ENCODE measurements at regions not wholly inside any gene's neighbourhood (a gene's known extent, or its start where the extent isn't known, plus 50 kb on each side); places are given as distances from the start of the nearest gene placed in this dataset.

- Histone ChIP-seq H3K9me2 (ENCODE audit: insufficient read depth) (no peaks in the 10 kb centered on the region), H3K4me3 (replicated peaks in 1 of 2; ENCODE audit: low read depth in 1 of 2, low read length in 2 of 2) (no peak overlapping the region), H2AFZ (ENCODE audit: low read depth, low read length, poor library complexity, severe bottlenecking) (no peak overlapping the region), H3K4me1 (ENCODE audit: control insufficient read depth in 1 of 2, insufficient read depth in 2 of 2, low read length in 2 of 2) (no peaks in the 10 kb centered on the region), H3K9ac (ENCODE audit: low read length) (no peak overlapping the region), H3K4me2 (ENCODE audit: low read length) (no peak overlapping the region), H3K27ac (ENCODE audit: low read depth, low read length) (no peak overlapping the region), H3K27me3 (ENCODE audit: insufficient read depth, low read length) (no peaks in the 10 kb centered on the region), H3K36me3 (ENCODE audit: control insufficient read depth in 1 of 2, insufficient read depth in 2 of 2, low read length in 2 of 2) (no peaks in the 10 kb centered on the region), H3K9me3 (ENCODE audit: control insufficient read depth in 1 of 2, insufficient read depth in 1 of 2, low read depth in 1 of 2, low read length in 2 of 2) (no peaks in the 10 kb centered on the region), H3K79me2 (ENCODE audit: insufficient read depth, low read length) (no peaks in the 10 kb centered on the region), H4K20me1 (ENCODE audit: insufficient read depth) (no peaks in the 10 kb centered on the region)
- DNase-seq (ENCODE audit: low read depth, low spot score): no peak
- ATAC-seq: no peak
- ChIA-PET POLR2A (no interaction called here), CTCF (no interaction called here), RAD21 (ENCODE audit: low non-redundant PET in 1 of 2, low total read pairs in 2 of 2, uncharacterized antibody in 2 of 2, unreplicated experiment in 2 of 2) (no interaction called here)
- BruUV-seq (replicated peaks): no TSS peak
- TF ChIP-seq FOSL1 (IDR thresholded peaks at IDR 0.05; ENCODE audit: low read depth) (no peak), SRF (IDR thresholded peaks at IDR 0.05; ENCODE audit: low read depth) (no peak), ZFX (IDR thresholded peaks at IDR 0.05) (no peak)
- intact Hi-C loops (cut with micrococcal nuclease): no loop called here
These were observed 179.2 kb upstream of the FERMT1 start for GRCh38 chr20:6302041-6302440.

- H3K4me2 ChIP-seq (ENCODE audit: low read length): no peak overlapping the region
- no peaks in the 10 kb centered on the region for H3K4me1 ChIP-seq (ENCODE audit: control insufficient read depth in 1 of 2, insufficient read depth in 2 of 2, low read length in 2 of 2)
- no peak overlapping the region for H3K4me3 ChIP-seq (replicated peaks in 1 of 2; ENCODE audit: low read depth in 1 of 2, low read length in 2 of 2)
- H3K27ac ChIP-seq (ENCODE audit: low read depth, low read length): no peak overlapping the region
- POLR2A ChIA-PET: no interaction called here
- H3K79me2 ChIP-seq (ENCODE audit: insufficient read depth, low read length): no peaks in the 10 kb centered on the region
- H3K9me3 ChIP-seq (ENCODE audit: control insufficient read depth in 1 of 2, insufficient read depth in 1 of 2, low read depth in 1 of 2, low read length in 2 of 2): no peaks in the 10 kb centered on the region
- ATAC-seq: no peak
- intact Hi-C loops (cut with micrococcal nuclease): no loop called here
- no peak for DNase-seq (ENCODE audit: low read depth, low spot score)
- no peak overlapping the region for H2AFZ ChIP-seq (ENCODE audit: low read depth, low read length, poor library complexity, severe bottlenecking)
- H3K27me3 ChIP-seq (ENCODE audit: insufficient read depth, low read length): no peaks in the 10 kb centered on the region
- BruUV-seq (replicated peaks): no TSS peak
- RAD21 ChIA-PET (ENCODE audit: low non-redundant PET in 1 of 2, low total read pairs in 2 of 2, uncharacterized antibody in 2 of 2, unreplicated experiment in 2 of 2): no interaction called here
- H3K9ac ChIP-seq (ENCODE audit: low read length): no peak overlapping the region
- H3K9me2 ChIP-seq (ENCODE audit: insufficient read depth): no peaks in the 10 kb centered on the region
- TF ChIP-seq RAD21 (IDR thresholded peaks at IDR 0.05; ENCODE audit: low read depth) (no peak), YY1 (IDR thresholded peaks at IDR 0.05; ENCODE audit: extremely low read depth, insufficient replicate concordance, low read depth, low read length) (no peak), EGR1 (IDR thresholded peaks at IDR 0.05; ENCODE audit: low read depth) (no peak), POLR2AphosphoS5 (IDR thresholded peaks at IDR 0.05; ENCODE audit: low read depth, low read length) (no peak), CBX3 (IDR thresholded peaks at IDR 0.05; ENCODE audit: low read depth) (no peak), EZH2 (IDR thresholded peaks at IDR 0.05) (no peak), MAX (IDR thresholded peaks at IDR 0.05) (no peak), POLR2A (IDR thresholded peaks at IDR 0.05; ENCODE audit: borderline replicate concordance, extremely low read depth, insufficient read depth, insufficient read length) (no peak), ZFX (IDR thresholded peaks at IDR 0.05) (no peak), SP1 (IDR thresholded peaks at IDR 0.05; ENCODE audit: low read depth) (no peak), JUND (IDR thresholded peaks at IDR 0.05) (no peak), TCF7L2 (IDR thresholded peaks at IDR 0.05; ENCODE audit: borderline replicate concordance, extremely low read depth, insufficient read depth, insufficient read length) (no peak), SRF (IDR thresholded peaks at IDR 0.05; ENCODE audit: low read depth) (no peak), ZNF274 (IDR thresholded peaks at IDR 0.05; ENCODE audit: low read depth, low read length) (no peak), CTCF (IDR thresholded peaks at IDR 0.05 in 2 of 3, conservative IDR thresholded peaks at IDR 0.05 in 1 of 3; ENCODE audit: borderline replicate concordance in 1 of 3, insufficient read depth in 1 of 3, low read depth in 2 of 3, low read length in 2 of 3) (no peak), EZH2phosphoT487 (IDR thresholded peaks at IDR 0.05; ENCODE audit: borderline replicate concordance) (no peak)
- CTCF ChIA-PET: no interaction called here
- H3K36me3 ChIP-seq (ENCODE audit: control insufficient read depth in 1 of 2, insufficient read depth in 2 of 2, low read length in 2 of 2): no peaks in the 10 kb centered on the region
- no peaks in the 10 kb centered on the region for H4K20me1 ChIP-seq (ENCODE audit: insufficient read depth)
These were observed 176.6 kb upstream of the FERMT1 start for GRCh38 chr20:6299456-6299855.

Measured in HCT116 (cell line).